Neural cell (in vitro differentiated cells): ENCODE measurements at regions not wholly inside any gene's neighbourhood (a gene's known extent, or its start where the extent isn't known, plus 50 kb on each side); places are given as distances from the start of the nearest gene placed in this dataset.

Source experiments
- H2AFZ ChIP-seq: fragments of 200-600, 300-800 bp; sonication (generic), shearing (Covaris generic); 2 replicates; pipeline ENCODE4 v1.6.0; 2014; ENCODE audit warnings: low read depth, mild to moderate bottlenecking, antibody characterized with exemption, low read length, moderate library complexity
- H3F3A ChIP-seq: fragments of 200-600 bp; shearing (Covaris generic); 2 replicates; pipeline ENCODE4 v1.6.1; 2016; ENCODE audit warnings: mild to moderate bottlenecking, moderate library complexity, mixed read lengths, antibody characterized with exemption, low read length; ENCODE audit not compliant: insufficient read depth, poor library complexity, severe bottlenecking
- H3K27ac ChIP-seq: fragments of 200-600, 300-800 bp; sonication (generic), shearing (Covaris generic); 2 replicates; pipeline ENCODE4 v1.5.1; 2014; ENCODE audit warnings: mild to moderate bottlenecking, low read length, moderate library complexity
- H3K27me3 ChIP-seq: fragments of 300-800, 200-600 bp; sonication (generic), shearing (Covaris generic); 2 replicates; pipeline ENCODE4 v1.6.0; 2014; ENCODE audit warnings: mild to moderate bottlenecking, low read depth, low read length, moderate library complexity; ENCODE audit not compliant: insufficient read depth
- H3K36me3 ChIP-seq: fragments of 300-800, 200-600 bp; sonication (generic), shearing (Covaris generic); 2 replicates; pipeline ENCODE4 v1.5.1; 2014; ENCODE audit warnings: mild to moderate bottlenecking, antibody characterized with exemption, low read length, moderate library complexity; ENCODE audit not compliant: insufficient read depth
- H3K4me2 ChIP-seq: fragments of 300-800, 200-600 bp; sonication (generic), shearing (Covaris generic); 2 replicates; pipeline ENCODE4 v1.6.0; 2014; ENCODE audit warnings: mild to moderate bottlenecking, low read length
- H3K4me3 ChIP-seq: fragments of 300-800, 200-600 bp; sonication (generic), shearing (Covaris generic); 2 replicates; pipeline ENCODE4 v1.5.1; 2014; ENCODE audit warnings: mild to moderate bottlenecking, low read length, moderate library complexity
- H3K79me2 ChIP-seq: fragments of 200-600 bp; shearing (Covaris generic); replicated peaks from 2 replicates; pipeline ENCODE4 v1.6.0; 2014; ENCODE audit warnings: mild to moderate bottlenecking, low read length, moderate library complexity; ENCODE audit not compliant: insufficient read depth
- H3K9ac ChIP-seq: fragments of 300-800, 200-600 bp; sonication (generic), shearing (Covaris generic); 2 replicates; pipeline ENCODE4 v1.6.1; 2016; ENCODE audit warnings: mild to moderate bottlenecking, low read length, mixed read lengths
- H3K9me2 ChIP-seq: fragments of 200-600 bp; shearing (Covaris generic); 2 replicates; pipeline ENCODE4 v1.6.1; 2016; ENCODE audit warnings: mild to moderate bottlenecking, low read length, mixed read lengths; ENCODE audit not compliant: insufficient read depth
- H3K9me3 ChIP-seq: fragments of 200-600, 300-800 bp; sonication (generic), shearing (Covaris generic); 2 replicates; pipeline ENCODE4 v1.6.1; 2016; ENCODE audit warnings: mild to moderate bottlenecking, mixed run types, low read length, moderate library complexity, mixed read lengths
- H4K20me1 ChIP-seq: fragments of 200-600 bp; shearing (Covaris generic); 2 replicates; pipeline ENCODE4 v1.6.1; 2016; ENCODE audit warnings: mild to moderate bottlenecking, mixed run types; ENCODE audit not compliant: insufficient read depth
- CTCF ChIP-seq: fragments of 450-650 bp; IDR thresholded peaks from 2 replicates; pipeline ENCODE4 v1.5.1; 2014; ENCODE audit warnings: antibody characterized with exemption, mild to moderate bottlenecking, moderate library complexity; ENCODE audit not compliant: poor library complexity, severe bottlenecking
- EP300 ChIP-seq: fragments of 450-650 bp; conservative IDR thresholded peaks from 2 replicates; pipeline ENCODE4 v1.6.1; 2014; ENCODE audit warnings: antibody characterized with exemption, mild to moderate bottlenecking, moderate library complexity; ENCODE audit not compliant: poor library complexity, severe bottlenecking
- EZH2 ChIP-seq: fragments of 200-600, 300-800 bp; shearing (Covaris generic), sonication (generic); IDR thresholded peaks from 2 replicates; pipeline ENCODE4 v1.6.1; 2014; ENCODE audit warnings: antibody characterized with exemption, low read length, borderline replicate concordance, mild to moderate bottlenecking; ENCODE audit not compliant: insufficient read depth, poor library complexity, severe bottlenecking
- MXI1 ChIP-seq: fragments of 450-650 bp; conservative IDR thresholded peaks from 2 replicates; pipeline ENCODE4 v1.6.1; 2014; ENCODE audit warnings: antibody characterized with exemption, mild to moderate bottlenecking; ENCODE audit not compliant: poor library complexity, severe bottlenecking
- POLR2AphosphoS5 ChIP-seq: IDR thresholded peaks from 2 replicates; pipeline ENCODE4 v1.6.1; 2012
- RAD21 ChIP-seq: fragments of 450-650 bp; conservative IDR thresholded peaks from 2 replicates; pipeline ENCODE4 v1.6.1; 2014; ENCODE audit warnings: antibody characterized with exemption, mild to moderate bottlenecking, moderate library complexity
- REST ChIP-seq: IDR thresholded peaks from 2 replicates; pipeline ENCODE4 v1.6.1; 2012; ENCODE audit warnings: borderline replicate concordance
- SMC3 ChIP-seq: fragments of 450-650 bp; conservative IDR thresholded peaks from 2 replicates; pipeline ENCODE4 v1.6.1; 2014; ENCODE audit warnings: antibody characterized with exemption, mild to moderate bottlenecking, moderate library complexity; ENCODE audit not compliant: poor library complexity
- TAF1 ChIP-seq: IDR thresholded peaks from 2 replicates; pipeline ENCODE4 v1.6.1; 2012; ENCODE audit warnings: low read depth

- TF ChIP-seq TAF1 (no peak), EZH2 (no peak), POLR2AphosphoS5 (no peak), CTCF (no peak), EP300 (no peak), RAD21 (no peak)
- H2AFZ ChIP-seq: no peak overlapping the region
- no peak overlapping the region for H3K4me2 ChIP-seq
- no peaks in the 10 kb centered on the region for H3K9me2 ChIP-seq
- no peaks in the 10 kb centered on the region for H3K9me3 ChIP-seq
- no peaks in the 10 kb centered on the region for H4K20me1 ChIP-seq
- no peaks in the 10 kb centered on the region for H3K79me2 ChIP-seq
- H3K36me3 ChIP-seq: no peaks in the 10 kb centered on the region
- H3K9ac ChIP-seq: no peak overlapping the region
- H3K27ac ChIP-seq: no peak overlapping the region
- no peaks in the 10 kb centered on the region for H3K27me3 ChIP-seq
- H3K4me3 ChIP-seq: no peak overlapping the region
- no peaks in the 10 kb centered on the region for H3F3A ChIP-seq
Observed at GRCh38 chr18:25544546-25545287, 192.8 kb upstream of the ZNF521 start.

GRCh38 chr18:25538175-25538922 lies 186.4 kb upstream of the ZNF521 start:
- Histone ChIP-seq H3F3A (no peaks in the 10 kb centered on the region), H4K20me1 (no peaks in the 10 kb centered on the region), H3K36me3 (no peaks in the 10 kb centered on the region), H3K9me3 (no peaks in the 10 kb centered on the region), H3K9me2 (no peaks in the 10 kb centered on the region), H3K4me3 (no peak overlapping the region), H2AFZ (no peak overlapping the region), H3K27ac (no peak overlapping the region), H3K79me2 (no peaks in the 10 kb centered on the region), H3K27me3 (no peaks in the 10 kb centered on the region), H3K4me2 (no peak overlapping the region), H3K9ac (no peak overlapping the region)
- TF ChIP-seq EZH2 (no peak), EP300 (no peak), MXI1 (no peak), RAD21 (no peak), TAF1 (no peak), POLR2AphosphoS5 (no peak), REST (no peak), SMC3 (no peak), CTCF (no peak)
